Tibial nerve (tissue), 3 donors: ENCODE measurements at regions not wholly inside any gene's neighbourhood (a gene's known extent, or its start where the extent isn't known, plus 50 kb on each side); places are given as distances from the start of the nearest gene placed in this dataset.

ENCODE experiments used
- EP300 ChIP-seq, 2 donors: sonication (generic); formaldehyde crosslinking; IDR thresholded peaks; one replicate each; pipeline ENCODE4 v1.6.1; 2017; ENCODE audit warnings: antibody characterized with exemption in 2 of 2, mild to moderate bottlenecking in 1 of 2
- POLR2A ChIP-seq, 2 donors: fragments of 450-650 bp; IDR thresholded peaks; one replicate each; pipeline ENCODE4 v1.6.1; 2017; ENCODE audit warnings: antibody characterized with exemption in 2 of 2, mild to moderate bottlenecking in 2 of 2, moderate library complexity in 2 of 2

GRCh38 chr2:185279999-185280398 lies 458.6 kb upstream of the FSIP2 start:
- TF ChIP-seq POLR2A (IDR thresholded peaks at IDR 0.05) (no peak), EP300 (IDR thresholded peaks at IDR 0.05) (no peak)
